Memory B cell (primary cell): ENCODE measurements at regions not wholly inside any gene's neighbourhood (a gene's known extent, or its start where the extent isn't known, plus 50 kb on each side); places are given as distances from the start of the nearest gene placed in this dataset.

Source experiments
- ATAC-seq: fragments of 150-1000 bp; cut with Tn5 transposase; 2 replicates; pipeline ENCODE4 v1.10.0; 2021; ENCODE audit warnings: low read depth, mild to moderate bottlenecking, moderate library complexity
- DNase-seq, 2 donors: peaks; one replicate each; pipeline ENCODE4 v3.0.0; 2022; ENCODE audit warnings: low spot score in 2 of 2
- H3K27ac Mint-ChIP-seq: one replicate; pipeline ENCODE4 v1.8.0; 2022; ENCODE audit warnings: mild to moderate bottlenecking, moderate library complexity, mixed read lengths
- H3K27me3 Mint-ChIP-seq: one replicate; pipeline ENCODE4 v1.8.0; 2022; ENCODE audit warnings: mixed read lengths
- H3K36me3 Mint-ChIP-seq: one replicate; pipeline ENCODE4 v1.8.0; 2022; ENCODE audit warnings: mild to moderate bottlenecking, mixed read lengths
- H3K4me1 Mint-ChIP-seq: one replicate; pipeline ENCODE4 v1.8.0; 2022; ENCODE audit warnings: mixed read lengths
- H3K4me3 Mint-ChIP-seq: one replicate; pipeline ENCODE4 v1.8.0; 2022; ENCODE audit warnings: mild to moderate bottlenecking, moderate library complexity, mixed read lengths
- H3K9me3 Mint-ChIP-seq: one replicate; pipeline ENCODE4 v1.8.0; 2022; ENCODE audit warnings: mixed read lengths

GRCh38 chr1:81158592-81158991 is 642.1 kb upstream of the ADGRL2 start:
- Mint-ChIP-seq H3K27me3 (no peaks in the 10 kb centered on the region), H3K4me1 (no peaks in the 10 kb centered on the region), H3K36me3 (no peaks in the 10 kb centered on the region), H3K9me3 (no peaks in the 10 kb centered on the region), H3K4me3 (no peak overlapping the region), H3K27ac (no peak overlapping the region)
- ATAC-seq (no peak), DNase-seq (no peak)

- H3K27me3 Mint-ChIP-seq, result no peaks in the 10 kb centered on the region
- H3K4me1 Mint-ChIP-seq, result no peaks in the 10 kb centered on the region
- DNase-seq, result no peak
- H3K4me3 Mint-ChIP-seq, result no peak overlapping the region
- no peaks in the 10 kb centered on the region for H3K36me3 Mint-ChIP-seq
- ATAC-seq, result no peak
- H3K9me3 Mint-ChIP-seq, result no peaks in the 10 kb centered on the region
- H3K27ac Mint-ChIP-seq, result no peak overlapping the region
Observed at GRCh38 chr1:81157686-81158085, 643.0 kb upstream of the ADGRL2 start.

- Mint-ChIP-seq H3K27me3 (no peaks in the 10 kb centered on the region), H3K27ac (no peak overlapping the region), H3K4me3 (no peak overlapping the region), H3K4me1 (no peaks in the 10 kb centered on the region), H3K36me3 (no peaks in the 10 kb centered on the region), H3K9me3 (no peaks in the 10 kb centered on the region)
- ATAC-seq, result no peak
- no peak for DNase-seq
Observed at GRCh38 chr1:81156887-81157286, 643.8 kb upstream of the ADGRL2 start.

- ATAC-seq, result no peak
- Mint-ChIP-seq H3K27me3 (no peaks in the 10 kb centered on the region), H3K36me3 (no peaks in the 10 kb centered on the region), H3K4me3 (no peak overlapping the region), H3K4me1 (no peaks in the 10 kb centered on the region), H3K9me3 (no peaks in the 10 kb centered on the region), H3K27ac (no peak overlapping the region)
- no peak for DNase-seq
Observed at GRCh38 chr1:81155131-81155530, 645.6 kb upstream of the ADGRL2 start.

- H3K4me3 Mint-ChIP-seq, result no peak overlapping the region
- DNase-seq (no peak), ATAC-seq (no peak)
- H3K4me1 Mint-ChIP-seq, result no peaks in the 10 kb centered on the region
- no peak overlapping the region for H3K27ac Mint-ChIP-seq
- no peaks in the 10 kb centered on the region for H3K9me3 Mint-ChIP-seq
- no peaks in the 10 kb centered on the region for H3K27me3 Mint-ChIP-seq
- no peaks in the 10 kb centered on the region for H3K36me3 Mint-ChIP-seq
Observed at GRCh38 chr1:81151206-81151605, 649.5 kb upstream of the ADGRL2 start.

- Mint-ChIP-seq H3K36me3 (no peaks in the 10 kb centered on the region), H3K9me3 (no peaks in the 10 kb centered on the region), H3K27me3 (no peaks in the 10 kb centered on the region), H3K27ac (no peak overlapping the region), H3K4me1 (no peaks in the 10 kb centered on the region), H3K4me3 (no peak overlapping the region)
- no peak for ATAC-seq
- DNase-seq, result no peak
Observed at GRCh38 chr1:81149649-81150325, 650.9 kb upstream of the ADGRL2 start.

GRCh38 chr1:81144240-81144825 is 656.4 kb upstream of the ADGRL2 start:
- no peaks in the 10 kb centered on the region for H3K4me1 Mint-ChIP-seq
- H3K9me3 Mint-ChIP-seq, result no peaks in the 10 kb centered on the region
- H3K27ac Mint-ChIP-seq, result no peak overlapping the region
- no peak for ATAC-seq
- no peak overlapping the region for H3K4me3 Mint-ChIP-seq
- H3K27me3 Mint-ChIP-seq, result no peaks in the 10 kb centered on the region
- DNase-seq, result no peak
- no peaks in the 10 kb centered on the region for H3K36me3 Mint-ChIP-seq

GRCh38 chr1:81142099-81142826 is 658.5 kb upstream of the ADGRL2 start:
- no peak for DNase-seq
- no peaks in the 10 kb centered on the region for H3K4me1 Mint-ChIP-seq
- no peaks in the 10 kb centered on the region for H3K9me3 Mint-ChIP-seq
- no peaks in the 10 kb centered on the region for H3K27me3 Mint-ChIP-seq
- no peak overlapping the region for H3K4me3 Mint-ChIP-seq
- H3K27ac Mint-ChIP-seq, result no peak overlapping the region
- no peaks in the 10 kb centered on the region for H3K36me3 Mint-ChIP-seq
- no peak for ATAC-seq

- H3K27ac Mint-ChIP-seq, result no peak overlapping the region
- H3K4me3 Mint-ChIP-seq, result no peak overlapping the region
- no peaks in the 10 kb centered on the region for H3K36me3 Mint-ChIP-seq
- DNase-seq (no peak), ATAC-seq (no peak)
- H3K27me3 Mint-ChIP-seq, result no peaks in the 10 kb centered on the region
- H3K9me3 Mint-ChIP-seq, result no peaks in the 10 kb centered on the region
- H3K4me1 Mint-ChIP-seq, result no peaks in the 10 kb centered on the region
Observed at GRCh38 chr1:81135524-81135923, 665.2 kb upstream of the ADGRL2 start.

- Mint-ChIP-seq H3K27ac (no peak overlapping the region), H3K4me1 (no peaks in the 10 kb centered on the region), H3K4me3 (no peak overlapping the region), H3K27me3 (no peaks in the 10 kb centered on the region), H3K9me3 (no peaks in the 10 kb centered on the region), H3K36me3 (no peaks in the 10 kb centered on the region)
- DNase-seq (no peak), ATAC-seq (no peak)
Observed at GRCh38 chr1:81129776-81130175, 671.0 kb upstream of the ADGRL2 start.

GRCh38 chr1:81129366-81129765 is 671.4 kb upstream of the ADGRL2 start:
- no peaks in the 10 kb centered on the region for H3K27me3 Mint-ChIP-seq
- H3K9me3 Mint-ChIP-seq, result no peaks in the 10 kb centered on the region

GRCh38 chr1:81128079-81128478 is 672.7 kb upstream of the ADGRL2 start:
- H3K27me3 Mint-ChIP-seq, result no peaks in the 10 kb centered on the region
- ATAC-seq (no peak), DNase-seq (no peak)
- H3K4me3 Mint-ChIP-seq, result no peak overlapping the region
- H3K4me1 Mint-ChIP-seq, result no peaks in the 10 kb centered on the region
- no peaks in the 10 kb centered on the region for H3K9me3 Mint-ChIP-seq
- no peaks in the 10 kb centered on the region for H3K36me3 Mint-ChIP-seq
- no peak overlapping the region for H3K27ac Mint-ChIP-seq

More at GRCh38 chr1:81129366-81129765, 671.4 kb upstream of the ADGRL2 start:
- H3K4me3 Mint-ChIP-seq, result no peak overlapping the region
- ATAC-seq, result no peak
- no peak overlapping the region for H3K27ac Mint-ChIP-seq
- no peaks in the 10 kb centered on the region for H3K4me1 Mint-ChIP-seq
- no peak for DNase-seq
- no peaks in the 10 kb centered on the region for H3K36me3 Mint-ChIP-seq

GRCh38 chr1:81126989-81127581 is 673.6 kb upstream of the ADGRL2 start:
- Mint-ChIP-seq H3K27ac (no peak overlapping the region), H3K4me1 (no peaks in the 10 kb centered on the region), H3K27me3 (no peaks in the 10 kb centered on the region), H3K4me3 (no peak overlapping the region), H3K9me3 (no peaks in the 10 kb centered on the region), H3K36me3 (no peaks in the 10 kb centered on the region)
- DNase-seq, result no peak
- ATAC-seq, result no peak

- DNase-seq (no peak), ATAC-seq (no peak)
Observed at GRCh38 chr1:81125672-81126071, 675.1 kb upstream of the ADGRL2 start.

More at GRCh38 chr1:81125672-81126071, 675.1 kb upstream of the ADGRL2 start:
- Mint-ChIP-seq H3K27ac (no peak overlapping the region), H3K36me3 (no peaks in the 10 kb centered on the region), H3K27me3 (no peaks in the 10 kb centered on the region), H3K9me3 (no peaks in the 10 kb centered on the region), H3K4me3 (no peak overlapping the region), H3K4me1 (no peaks in the 10 kb centered on the region)
